Ishikawa (cell line): ENCODE measurements at regions not wholly inside any gene's neighbourhood (a gene's known extent, or its start where the extent isn't known, plus 50 kb on each side); places are given as distances from the start of the nearest gene placed in this dataset.

Experiments used
- CEBPB ChIP-seq: IDR thresholded peaks from 2 replicates; pipeline ENCODE4 v1.6.1; 2012
- CREB1 ChIP-seq: IDR thresholded peaks from 2 replicates; pipeline ENCODE4 v1.6.1; 2012; ENCODE audit warnings: low read depth
- EGR1 ChIP-seq: IDR thresholded peaks from 2 replicates; pipeline ENCODE4 v1.6.1; 2012
- EP300 ChIP-seq: IDR thresholded peaks from 2 replicates; pipeline ENCODE4 v1.6.1; 2012; ENCODE audit warnings: borderline replicate concordance
- FOXM1 ChIP-seq: IDR thresholded peaks from 2 replicates; pipeline ENCODE4 v1.6.1; 2012; ENCODE audit warnings: low read depth, borderline replicate concordance
- MAX ChIP-seq: IDR thresholded peaks from 2 replicates; pipeline ENCODE4 v1.6.1; 2012
- NFIC ChIP-seq: IDR thresholded peaks from 2 replicates; pipeline ENCODE4 v1.6.1; 2012
- RAD21 ChIP-seq: IDR thresholded peaks from 2 replicates; pipeline ENCODE4 v1.6.1; 2012; ENCODE audit warnings: low read depth
- REST ChIP-seq: IDR thresholded peaks from 2 replicates; pipeline ENCODE4 v1.6.1; 2012; ENCODE audit warnings: low read depth, mild to moderate bottlenecking
- TAF1 ChIP-seq: IDR thresholded peaks from 2 replicates; pipeline ENCODE4 v1.6.1; 2012; ENCODE audit warnings: low read depth, mild to moderate bottlenecking
- TCF12 ChIP-seq: IDR thresholded peaks from 2 replicates; pipeline ENCODE4 v1.6.1; 2012; ENCODE audit warnings: low read depth
- TEAD4 ChIP-seq: IDR thresholded peaks from 2 replicates; pipeline ENCODE4 v1.6.1; 2012
- ZBTB7A ChIP-seq: IDR thresholded peaks from 2 replicates; pipeline ENCODE4 v1.6.1; 2012; ENCODE audit warnings: low read depth
- TF ChIP-seq, protein P1 (sequence below): IDR thresholded peaks from 2 replicates; pipeline ENCODE4 v1.6.1; 2012

DNA sequence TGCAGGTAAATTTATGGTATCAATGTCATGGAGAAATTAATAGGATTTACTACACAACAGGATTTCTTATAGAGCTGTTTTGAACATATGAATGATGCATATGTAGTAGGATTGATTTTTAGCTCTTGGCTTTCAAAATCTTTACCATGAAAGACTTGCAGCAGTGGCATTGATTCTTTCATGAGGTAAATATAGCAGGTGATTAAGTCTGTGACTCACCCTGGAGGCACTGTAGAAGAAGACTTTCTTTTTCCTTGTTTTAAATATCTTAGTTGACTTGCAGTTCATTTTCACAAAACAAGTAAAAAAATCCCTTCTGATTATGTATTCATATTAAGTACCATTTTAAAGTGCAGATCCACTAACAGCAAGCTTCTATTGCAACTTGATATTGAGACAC, 463.0 kb downstream of the FBXO15 start:
- TF ChIP-seq TEAD4: no peak

GRCh38 chr18:73683409-73684238, 464.0 kb downstream of the FBXO15 start:
- TF ChIP-seq REST (no peak), MAX (no peak), TAF1 (no peak), TEAD4 (no peak), RAD21 (no peak), EP300 (no peak), NFIC (no peak), CEBPB (no peak)

GRCh38 chr18:73681912-73682311, 465.7 kb downstream of the FBXO15 start:
- TF ChIP-seq TAF1: no peak
- no peak for TF ChIP-seq REST
- TF ChIP-seq FOXM1: no peak
- TF ChIP-seq EP300: no peak
- no peak for TF ChIP-seq CREB1

GRCh38 chr18:73681398-73681797, 466.2 kb downstream of the FBXO15 start:
- TF ChIP-seq REST: no peak
- TF ChIP-seq FOXM1: no peak
- TF ChIP-seq RAD21: no peak
- TF ChIP-seq NFIC: no peak
- TF ChIP-seq CEBPB: no peak
- TF ChIP-seq EGR1: no peak
- TF ChIP-seq EP300: no peak
- no peak for TF ChIP-seq TAF1

- TF ChIP-seq ZBTB7A (no peak), EP300 (no peak), RAD21 (no peak), MAX (no peak), TCF12 (no peak)
- TF ChIP-seq, protein P1, sequence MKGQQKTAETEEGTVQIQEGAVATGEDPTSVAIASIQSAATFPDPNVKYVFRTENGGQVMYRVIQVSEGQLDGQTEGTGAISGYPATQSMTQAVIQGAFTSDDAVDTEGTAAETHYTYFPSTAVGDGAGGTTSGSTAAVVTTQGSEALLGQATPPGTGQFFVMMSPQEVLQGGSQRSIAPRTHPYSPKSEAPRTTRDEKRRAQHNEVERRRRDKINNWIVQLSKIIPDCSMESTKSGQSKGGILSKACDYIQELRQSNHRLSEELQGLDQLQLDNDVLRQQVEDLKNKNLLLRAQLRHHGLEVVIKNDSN: no peak
These were observed 467.5 kb downstream of the FBXO15 start for GRCh38 chr18:73679941-73680712.
